K562 (cell line): ENCODE measurements at regions not wholly inside any gene's neighbourhood (a gene's known extent, or its start where the extent isn't known, plus 50 kb on each side); places are given as distances from the start of the nearest gene placed in this dataset.

Source experiments
- ATAC-seq: fragments of 200-7000 bp; cut with Tn5 transposase; 3 replicates; pipeline ENCODE4 v1.9.1; 2020; ENCODE audit warnings: moderate library complexity
- BruUV-seq: library from RNA; stranded (reverse); fragments of 400-500 nt; replicated peaks from 2 replicates; lab custom pipeline; 2021; lab: Mats Ljungman, UMichigan
- CTCF ChIA-PET: fragments of 300-600 bp; formaldehyde crosslinking; extraction: SDS; loops from one replicate; lab custom pipeline; 2021; ENCODE audit warnings: low intra/inter-chr PET ratio; lab: Yijun Ruan, JAX
- POLR2A ChIA-PET: fragments of 300-600, 350-650 bp; sonication (Branson Sonifier 250); formaldehyde crosslinking; extraction: SDS; loops from one replicate; lab custom pipeline; 2021; ENCODE audit warnings: antibody characterized with exemption, inconsistent platforms; lab: Yijun Ruan, JAX
- DNase-seq, 4 experiments: peaks; one replicate each; pipeline versions ENCODE4 v3.0.0 to v3.0.0-alpha.2; 2011 to 2018; ENCODE audit warnings: low spot score in 3 of 4, mixed read lengths in 3 of 4; ENCODE audit errors: extremely low read depth in 1 of 4
- FAIRE-seq: peaks from 2 replicates; lab custom pipeline; 2011; peaks lifted over from hg19 to GRCh38; lab: Jason Lieb, UNC
- H2AFZ ChIP-seq: 2 replicates; pipeline ENCODE4 v1.6.0; 2011; ENCODE audit warnings: low read depth, low read length, control low read depth, inconsistent platforms
- H3K27ac ChIP-seq: fragments of 200-600 bp; 3 replicates; pipeline ENCODE4 v1.8.0; 2011; ENCODE audit warnings: low read depth, mild to moderate bottlenecking, control low read depth, inconsistent platforms, low read length, moderate library complexity, mixed read lengths; ENCODE audit errors: extremely low read depth
- H3K27me3 ChIP-seq, 2 experiments: fragments of 300-600 bp in 1 of 2; 2 replicates in 1 of 2; 3 replicates in 1 of 2; pipeline versions ENCODE4 v1.6.0 to v1.8.0; 2011; ENCODE audit warnings: inconsistent platforms in 2 of 2, low read length in 2 of 2, mild to moderate bottlenecking in 1 of 2, mixed read lengths in 1 of 2, moderate library complexity in 1 of 2; ENCODE audit not compliant: control insufficient read depth in 2 of 2, insufficient read depth in 2 of 2
- H3K36me3 ChIP-seq: fragments of 300-600 bp; 3 replicates; pipeline ENCODE4 v1.8.0; 2011; ENCODE audit warnings: mild to moderate bottlenecking, low read length, inconsistent platforms; ENCODE audit not compliant: control insufficient read depth, insufficient read depth
- H3K4me1 ChIP-seq, 2 experiments: fragments of 200-600 bp in 1 of 2; replicated peaks in 1 of 2; 2 replicates in 1 of 2; 3 replicates in 1 of 2; pipeline versions ENCODE4 v1.5.1 to v1.8.0; 2011; ENCODE audit warnings: inconsistent platforms in 2 of 2, low read length in 2 of 2, mild to moderate bottlenecking in 1 of 2, mixed read lengths in 1 of 2, moderate library complexity in 1 of 2; ENCODE audit not compliant: control insufficient read depth in 2 of 2, insufficient read depth in 2 of 2
- H3K4me2 ChIP-seq: 2 replicates; pipeline ENCODE4 v1.6.1; 2011; ENCODE audit warnings: low read length, control low read depth, inconsistent platforms, mixed read lengths; ENCODE audit not compliant: insufficient read depth
- H3K4me3 ChIP-seq: fragments of 200-600 bp; sonication (generic), shearing (Covaris generic); 2 replicates; pipeline ENCODE4 v1.5.1; 2016; ENCODE audit warnings: control low read depth, inconsistent platforms
- H3K79me2 ChIP-seq: fragments of 200-600 bp; 3 replicates; pipeline ENCODE4 v1.8.0; 2011; ENCODE audit warnings: low read length, inconsistent platforms; ENCODE audit not compliant: control insufficient read depth, insufficient read depth
- H3K9ac ChIP-seq, 2 experiments: 2 replicates each; pipeline versions ENCODE4 v1.6.0 to v1.6.1; 2011; ENCODE audit warnings: low read depth in 2 of 2, low read length in 2 of 2, control low read depth in 1 of 2, inconsistent platforms in 1 of 2, mild to moderate bottlenecking in 1 of 2, mixed read lengths in 1 of 2; ENCODE audit not compliant: insufficient read depth in 1 of 2
- H3K9me1 ChIP-seq: one replicate; pipeline ENCODE4 v1.6.0; 2011; ENCODE audit warnings: inconsistent platforms, mild to moderate bottlenecking, low read length, moderate library complexity; ENCODE audit not compliant: control insufficient read depth, insufficient read depth
- H3K9me3 ChIP-seq: replicated peaks from 2 replicates; pipeline ENCODE4 v1.5.1; 2011; ENCODE audit warnings: low read depth, low read length, inconsistent platforms; ENCODE audit not compliant: control insufficient read depth, insufficient read depth
- H4K20me1 ChIP-seq: replicated peaks from 2 replicates; pipeline ENCODE4 v1.6.1; 2011; ENCODE audit warnings: low read length, inconsistent platforms, mixed read lengths; ENCODE audit not compliant: control insufficient read depth, insufficient read depth
- E2F8 ChIP-seq: fragments of 450-650 bp; IDR thresholded peaks from 2 replicates; pipeline ENCODE4 v1.7.1; 2018; ENCODE audit warnings: mild to moderate bottlenecking, low read depth; ENCODE audit not compliant: partially characterized antibody
- WGBS: fragments of 100-300 bp; shearing (Covaris generic); methylation state at CpG from one replicate; pipeline ENCODE4 v1.1.6; 2016; ENCODE audit warnings: low coverage, mixed read lengths; ENCODE audit not compliant: insufficient coverage; ENCODE audit errors: missing lambda C conversion rate; 5-methylcytosine and 5-hydroxymethylcytosine counted together
- in situ Hi-C: fragments of 300-500 bp; cut with MboI; formaldehyde crosslinking; loops from 4 replicates; pipeline ENCODE4 v1.15.0; 2018; ENCODE audit warnings: inconsistent platforms, mixed read lengths
- intact Hi-C: fragments of 100-400 bp; cut with micrococcal nuclease; formaldehyde crosslinking; loops from 2 replicates; pipeline ENCODE4 v1.14.2; 2022

GRCh38 chr16:49958448-49958847 is 66.6 kb upstream of the CNEP1R1 start:
- DNase-seq = no peak
- no peak overlapping the region for H3K4me2 ChIP-seq
- H3K36me3 ChIP-seq = no peaks in the 10 kb centered on the region
- 4% methylated on average over 3 of the region's 3 CpGs for WGBS
- H3K9me1 ChIP-seq = no peaks in the 10 kb centered on the region
- no peaks in the 10 kb centered on the region; a peak in 1 of 5 replicates for H3K4me1 ChIP-seq
- BruUV-seq = no TSS peak
- H3K9ac ChIP-seq = no peak overlapping the region
- H3K4me3 ChIP-seq = no peak overlapping the region
- no peak overlapping the region for H3K27ac ChIP-seq
- no peaks in the 10 kb centered on the region for H3K79me2 ChIP-seq
- in situ Hi-C loops = no loop called here
- no peak for FAIRE-seq
- POLR2A ChIA-PET = interaction anchor here (0.9 kb wide), 1 partner anchor 8 kb away, joined by 3 read pairs; no protein-coding TSS in a partner anchor
- H4K20me1 ChIP-seq = no peaks in the 10 kb centered on the region
- TF ChIP-seq E2F8 = no peak
- TF ChIP-seq, all 486 proteins: peak for 0
- no peak for ATAC-seq
- intact Hi-C loops = loop anchor here (2.0 to 5.0 kb wide), 2 partner anchors 66 to 254 kb away; partner anchors contain the start of gene CNEP1R1
- CTCF ChIA-PET = no interaction called here
- peaks cover 13 to 54% of the 10 kb centered on the region in 2 experiments for H3K27me3 ChIP-seq
- no peaks in the 10 kb centered on the region for H3K9me3 ChIP-seq
- no peak overlapping the region for H2AFZ ChIP-seq
